ENCODE measurements at regions not wholly inside any gene's neighbourhood (a gene's known extent, or its start where the extent isn't known, plus 50 kb on each side); places are given as distances from the start of the nearest gene placed in this dataset.

DNA sequence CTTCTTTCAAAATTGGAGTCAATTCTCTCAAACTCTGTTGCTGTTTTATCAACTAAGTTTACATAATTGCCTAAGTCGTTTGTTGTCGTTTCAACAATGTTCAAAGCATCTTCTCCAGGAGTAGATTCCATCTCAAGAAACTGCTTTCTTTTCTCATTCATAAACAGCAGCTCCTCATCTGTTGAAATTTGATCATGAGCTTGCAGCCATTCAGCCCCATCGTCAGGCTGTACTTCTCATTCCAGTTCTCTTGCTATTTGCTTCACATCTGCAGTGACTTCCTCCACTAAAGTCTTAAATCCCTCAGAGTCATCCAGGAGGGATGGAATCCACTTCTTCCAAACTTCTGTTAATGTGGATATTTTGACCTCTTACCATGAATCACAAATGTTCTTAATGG is 230.6 kb downstream of the IRF8 start:
- Histone ChIP-seq H3K27me3 (no peaks in the 10 kb centered on the region), H3K4me3 (no peak overlapping the region), H3K36me3 (no peaks in the 10 kb centered on the region), H3K9me3 (no peaks in the 10 kb centered on the region), H3K27ac (no peak overlapping the region), H3K9ac (ENCODE audit: low read depth in 2 of 2, low read length in 2 of 2) (no peak overlapping the region), H3K4me1 (no peaks in the 10 kb centered on the region)
- no peak for TF ChIP-seq CTCF (IDR thresholded peaks at IDR 0.05)
- intact Hi-C loops (cut with DNase I) = no loop called here
- no peak for DNase-seq

- Histone ChIP-seq H3K4me1 (no peaks in the 10 kb centered on the region), H3K27ac (no peak overlapping the region), H3K27me3 (no peaks in the 10 kb centered on the region), H3K9ac (ENCODE audit: low read depth in 2 of 2, low read length in 2 of 2) (no peak overlapping the region), H3K9me3 (no peaks in the 10 kb centered on the region), H3K4me3 (no peak overlapping the region), H3K36me3 (no peaks in the 10 kb centered on the region)
- no peak for DNase-seq
- intact Hi-C loops (cut with DNase I) = no loop called here
- TF ChIP-seq CTCF (IDR thresholded peaks at IDR 0.05) = no peak
Measured at GRCh38 chr16:86133377-86133776, 234.4 kb downstream of the IRF8 start.

DNA sequence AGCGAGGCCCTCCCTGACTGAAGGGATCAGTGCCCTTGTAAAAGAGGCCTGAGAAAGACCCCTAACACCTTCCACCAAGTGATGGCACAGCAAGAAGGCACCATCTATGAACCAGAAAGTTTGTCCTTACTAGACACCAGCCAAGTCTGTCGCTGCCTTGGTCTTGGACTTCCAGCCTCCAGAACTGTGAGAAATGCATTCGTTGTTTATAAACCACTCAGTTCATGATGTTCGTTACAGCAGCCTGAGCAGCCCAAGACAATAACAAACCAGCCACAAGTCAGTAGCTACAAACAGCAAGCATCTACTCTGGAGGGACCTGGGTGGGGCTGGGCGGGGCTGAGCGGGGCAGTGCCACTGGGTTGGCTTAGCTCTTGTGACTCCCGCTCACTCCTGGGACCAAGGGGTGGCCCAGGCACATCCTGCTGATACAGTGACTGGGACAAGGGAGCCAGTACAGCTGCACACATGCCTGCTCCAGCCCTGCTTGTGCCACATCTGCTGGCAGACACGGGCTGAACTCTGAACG is 234.9 kb downstream of the IRF8 start:
- H3K36me3 ChIP-seq = no peaks in the 10 kb centered on the region
- no peak overlapping the region for H3K9ac ChIP-seq (ENCODE audit: low read depth in 2 of 2, low read length in 2 of 2)
- DNase-seq = no peak
- no peaks in the 10 kb centered on the region for H3K4me1 ChIP-seq
- no peaks in the 10 kb centered on the region for H3K9me3 ChIP-seq
- no peak for TF ChIP-seq CTCF (IDR thresholded peaks at IDR 0.05)
- intact Hi-C loops (cut with DNase I) = no loop called here
- no peaks in the 10 kb centered on the region for H3K27me3 ChIP-seq
- no peak overlapping the region for H3K4me3 ChIP-seq
- H3K27ac ChIP-seq = no peak overlapping the region

GRCh38 chr16:86134802-86135461 is 236.0 kb downstream of the IRF8 start:
- no peaks in the 10 kb centered on the region for H3K9me3 ChIP-seq
- no peaks in the 10 kb centered on the region for H3K4me1 ChIP-seq
- no peaks in the 10 kb centered on the region for H3K27me3 ChIP-seq
- H3K36me3 ChIP-seq = no peaks in the 10 kb centered on the region
- no peak overlapping the region for H3K9ac ChIP-seq (ENCODE audit: low read depth in 2 of 2, low read length in 2 of 2)
- no peak overlapping the region for H3K27ac ChIP-seq
- TF ChIP-seq CTCF (IDR thresholded peaks at IDR 0.05) = no peak
- intact Hi-C loops (cut with DNase I) = no loop called here
- no peak for DNase-seq
- no peak overlapping the region for H3K4me3 ChIP-seq

DNA sequence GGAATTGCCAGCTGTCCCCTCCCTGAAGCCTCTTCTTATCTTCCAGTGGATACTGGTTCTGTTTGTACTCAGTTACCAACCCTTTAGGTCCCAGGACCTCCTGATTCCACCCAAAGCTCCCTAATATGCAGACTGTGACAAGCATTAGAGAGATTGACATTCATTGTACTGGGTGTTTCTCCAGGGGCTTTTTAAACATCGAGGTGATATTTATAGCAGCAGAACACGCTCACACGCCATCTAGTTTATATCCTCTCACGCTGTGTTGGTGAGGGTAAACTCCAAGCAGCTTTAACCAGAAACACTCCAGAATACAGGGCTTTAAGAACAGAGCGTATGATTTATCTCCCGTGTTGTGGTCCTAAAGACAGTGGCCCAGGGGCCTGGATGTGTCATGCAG is 238.4 kb downstream of the IRF8 start:
- intact Hi-C loops (cut with DNase I) = no loop called here
- no peak overlapping the region for H3K9ac ChIP-seq (ENCODE audit: low read depth in 2 of 2, low read length in 2 of 2)
- no peaks in the 10 kb centered on the region for H3K27me3 ChIP-seq
- no peak overlapping the region for H3K27ac ChIP-seq
- no peak for DNase-seq
- no peaks in the 10 kb centered on the region for H3K4me1 ChIP-seq
- H3K9me3 ChIP-seq = no peaks in the 10 kb centered on the region
- no peaks in the 10 kb centered on the region for H3K36me3 ChIP-seq
- TF ChIP-seq CTCF (IDR thresholded peaks at IDR 0.05) = no peak
- H3K4me3 ChIP-seq = no peak overlapping the region

Measured in colonic mucosa (tissue), 4 donors.